GM12878 (cell line): ENCODE measurements at regions not wholly inside any gene's neighbourhood (a gene's known extent, or its start where the extent isn't known, plus 50 kb on each side); places are given as distances from the start of the nearest gene placed in this dataset.

Experiments
- CHD4 ChIP-seq: fragments of 200-600 bp; sonication (generic); IDR thresholded peaks from 2 replicates; pipeline ENCODE4 v1.6.1; 2016; ENCODE audit warnings: mild to moderate bottlenecking
- CREB1 ChIP-seq: IDR thresholded peaks from 2 replicates; pipeline ENCODE4 v1.6.1; 2012; ENCODE audit warnings: low read depth, mild to moderate bottlenecking, inconsistent platforms
- CTCF ChIP-seq, 3 experiments: IDR thresholded peaks in 2 of 3; conservative IDR thresholded peaks in 1 of 3; 2 replicates each; pipeline ENCODE4 v1.5.1; 2011; ENCODE audit warnings: low read depth in 3 of 3, low read length in 3 of 3, mild to moderate bottlenecking in 3 of 3, control low read depth in 2 of 3, moderate library complexity in 2 of 3, inconsistent platforms in 1 of 3, mixed read lengths in 1 of 3; ENCODE audit not compliant: control insufficient read depth in 2 of 3, insufficient read depth in 1 of 3; ENCODE audit errors: extremely low read depth in 1 of 3
- JUND ChIP-seq: IDR thresholded peaks from 2 replicates; pipeline ENCODE4 v1.6.1; 2012; ENCODE audit warnings: low read depth, mild to moderate bottlenecking, low read length, improper control_type of control experiment, moderate library complexity
- MXI1 ChIP-seq: fragments of 150-350 bp; IDR thresholded peaks from 2 replicates; pipeline ENCODE4 v1.6.1; 2011; ENCODE audit warnings: low read depth, mild to moderate bottlenecking, inconsistent platforms, low read length, improper control_type of control experiment
- POLR2AphosphoS5 ChIP-seq: IDR thresholded peaks from 2 replicates; pipeline ENCODE4 v1.6.1; 2011; ENCODE audit warnings: mild to moderate bottlenecking, low read length, inconsistent platforms

GRCh38 chrY:7938982-7939718, 1027.6 kb upstream of the AMELY start:
- no peak for TF ChIP-seq CTCF (IDR thresholded peaks at IDR 0.05 in 2 of 3, conservative IDR thresholded peaks at IDR 0.05 in 1 of 3; ENCODE audit: control insufficient read depth in 2 of 3, extremely low read depth in 1 of 3, insufficient read depth in 1 of 3, low read depth in 3 of 3, low read length in 3 of 3)
- no peak for TF ChIP-seq CREB1
- TF ChIP-seq POLR2AphosphoS5 = no peak
- TF ChIP-seq CHD4 = no peak
- no peak for TF ChIP-seq JUND
- no peak for TF ChIP-seq MXI1
